Endodermal cell (in vitro differentiated cells): ENCODE measurements at regions not wholly inside any gene's neighbourhood (a gene's known extent, or its start where the extent isn't known, plus 50 kb on each side); places are given as distances from the start of the nearest gene placed in this dataset.

Experiments
- DNase-seq: peaks from one replicate; pipeline ENCODE4 v3.0.0-alpha.2; 2017
- H3K27ac ChIP-seq: 2 replicates; pipeline ENCODE4 v1.5.1; 2013; ENCODE audit warnings: mild to moderate bottlenecking, low read depth, low read length, moderate library complexity
- H3K27me3 ChIP-seq: 2 replicates; pipeline ENCODE4 v1.6.1; 2013; ENCODE audit warnings: mild to moderate bottlenecking, low read length, moderate library complexity; ENCODE audit not compliant: insufficient read depth, control insufficient read depth, poor library complexity, severe bottlenecking
- H3K36me3 ChIP-seq: 2 replicates; pipeline ENCODE4 v1.7.0; 2013; ENCODE audit warnings: mild to moderate bottlenecking, low read length, moderate library complexity; ENCODE audit not compliant: control insufficient read depth, insufficient read depth
- H3K4me1 ChIP-seq: one replicate; pipeline ENCODE4 v1.7.0; 2013; ENCODE audit warnings: low read length; ENCODE audit not compliant: control insufficient read depth, insufficient read depth
- H3K4me3 ChIP-seq: 2 replicates; pipeline ENCODE4 v1.5.1; 2013; ENCODE audit warnings: mild to moderate bottlenecking, low read length, moderate library complexity
- H3K9ac ChIP-seq: 2 replicates; pipeline ENCODE4 v1.6.1; 2013; ENCODE audit warnings: mild to moderate bottlenecking, low read length, moderate library complexity; ENCODE audit not compliant: poor library complexity, severe bottlenecking; ENCODE audit errors: extremely low read depth
- H3K9me3 ChIP-seq: 2 replicates; pipeline ENCODE4 v1.6.1; 2013; ENCODE audit warnings: mild to moderate bottlenecking, low read length, moderate library complexity; ENCODE audit not compliant: control insufficient read depth
- H3K27ac Mint-ChIP-seq: 2 replicates; pipeline ENCODE4 v1.8.0; 2020; ENCODE audit warnings: mixed read lengths
- H3K27me3 Mint-ChIP-seq: 2 replicates; pipeline ENCODE4 v1.8.0; 2021; ENCODE audit warnings: mild to moderate bottlenecking, mixed read lengths; ENCODE audit not compliant: insufficient read depth
- H3K36me3 Mint-ChIP-seq: 2 replicates; pipeline ENCODE4 v1.8.0; 2020; ENCODE audit warnings: low read depth, mixed read lengths
- H3K4me1 Mint-ChIP-seq: 2 replicates; pipeline ENCODE4 v1.8.0; 2020; ENCODE audit warnings: mixed read lengths
- H3K4me3 Mint-ChIP-seq: 2 replicates; pipeline ENCODE4 v1.8.0; 2020; ENCODE audit warnings: mild to moderate bottlenecking, moderate library complexity, mixed read lengths
- H3K9me3 Mint-ChIP-seq: 2 replicates; pipeline ENCODE4 v1.8.0; 2020; ENCODE audit warnings: mild to moderate bottlenecking, mixed read lengths
- WGBS, 2 experiments: methylation state at CpG; one replicate each; pipeline versions ENCODE4 v1.1.5 to v1.1.7; 2013; ENCODE audit warnings: missing lambda C conversion rate in 2 of 2, mixed read lengths in 1 of 2; ENCODE audit not compliant: insufficient coverage in 1 of 2, insufficient read length in 1 of 2; 5-methylcytosine and 5-hydroxymethylcytosine counted together
- TF ChIP-seq, protein P1 (sequence below): fragments of 200-600 bp; sonication (generic); conservative IDR thresholded peaks from 2 replicates; pipeline ENCODE4 v1.5.0; 2021; ENCODE audit warnings: antibody characterized with exemption, mild to moderate bottlenecking

GRCh38 chr2:226580403-226580802 lies 219.2 kb downstream of the IRS1 start:
- no peaks in the 10 kb centered on the region for H3K9me3 Mint-ChIP-seq

GRCh38 chr2:226579519-226579918 lies 220.1 kb downstream of the IRS1 start:
- no peaks in the 10 kb centered on the region for H3K27me3 Mint-ChIP-seq
- H3K27ac Mint-ChIP-seq = no peak overlapping the region
- 98% methylated on average over 2 of the region's 2 CpGs; no CpG with 5 or more reads in 1 of the 2 experiments for WGBS, 2 experiments
- peaks cover 16% of the 10 kb centered on the region for H3K4me1 Mint-ChIP-seq
- Histone ChIP-seq H3K9ac (no peak overlapping the region), H3K27me3 (no peaks in the 10 kb centered on the region), H3K27ac (no peak overlapping the region), H3K4me1 (no peaks in the 10 kb centered on the region), H3K9me3 (no peaks in the 10 kb centered on the region), H3K36me3 (no peaks in the 10 kb centered on the region), H3K4me3 (no peak overlapping the region)
- H3K36me3 Mint-ChIP-seq = no peaks in the 10 kb centered on the region
- TF ChIP-seq, protein P1, sequence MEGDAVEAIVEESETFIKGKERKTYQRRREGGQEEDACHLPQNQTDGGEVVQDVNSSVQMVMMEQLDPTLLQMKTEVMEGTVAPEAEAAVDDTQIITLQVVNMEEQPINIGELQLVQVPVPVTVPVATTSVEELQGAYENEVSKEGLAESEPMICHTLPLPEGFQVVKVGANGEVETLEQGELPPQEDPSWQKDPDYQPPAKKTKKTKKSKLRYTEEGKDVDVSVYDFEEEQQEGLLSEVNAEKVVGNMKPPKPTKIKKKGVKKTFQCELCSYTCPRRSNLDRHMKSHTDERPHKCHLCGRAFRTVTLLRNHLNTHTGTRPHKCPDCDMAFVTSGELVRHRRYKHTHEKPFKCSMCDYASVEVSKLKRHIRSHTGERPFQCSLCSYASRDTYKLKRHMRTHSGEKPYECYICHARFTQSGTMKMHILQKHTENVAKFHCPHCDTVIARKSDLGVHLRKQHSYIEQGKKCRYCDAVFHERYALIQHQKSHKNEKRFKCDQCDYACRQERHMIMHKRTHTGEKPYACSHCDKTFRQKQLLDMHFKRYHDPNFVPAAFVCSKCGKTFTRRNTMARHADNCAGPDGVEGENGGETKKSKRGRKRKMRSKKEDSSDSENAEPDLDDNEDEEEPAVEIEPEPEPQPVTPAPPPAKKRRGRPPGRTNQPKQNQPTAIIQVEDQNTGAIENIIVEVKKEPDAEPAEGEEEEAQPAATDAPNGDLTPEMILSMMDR = no peak
- H3K4me3 Mint-ChIP-seq = no peak overlapping the region
- no peak for DNase-seq
- H3K9me3 Mint-ChIP-seq = no peaks in the 10 kb centered on the region

More at GRCh38 chr2:226580403-226580802, 219.2 kb downstream of the IRS1 start:
- H3K27ac Mint-ChIP-seq = no peak overlapping the region
- TF ChIP-seq, protein P1 = no peak
- H3K36me3 Mint-ChIP-seq = no peaks in the 10 kb centered on the region
- no peaks in the 10 kb centered on the region for H3K27me3 Mint-ChIP-seq
- no peak overlapping the region for H3K4me3 ChIP-seq
- 98% methylated on average over 1 of the region's 1 CpG; no CpG with 5 or more reads in 1 of the 2 experiments for WGBS, 2 experiments
- H3K9ac ChIP-seq = no peak overlapping the region
- H3K27me3 ChIP-seq = no peaks in the 10 kb centered on the region
- no peak for DNase-seq
- peaks cover 16% of the 10 kb centered on the region for H3K4me1 Mint-ChIP-seq
- H3K27ac ChIP-seq = no peak overlapping the region
- no peak overlapping the region for H3K4me3 Mint-ChIP-seq
- no peaks in the 10 kb centered on the region for H3K36me3 ChIP-seq
- H3K9me3 ChIP-seq = no peaks in the 10 kb centered on the region
- H3K4me1 ChIP-seq = no peaks in the 10 kb centered on the region

DNA sequence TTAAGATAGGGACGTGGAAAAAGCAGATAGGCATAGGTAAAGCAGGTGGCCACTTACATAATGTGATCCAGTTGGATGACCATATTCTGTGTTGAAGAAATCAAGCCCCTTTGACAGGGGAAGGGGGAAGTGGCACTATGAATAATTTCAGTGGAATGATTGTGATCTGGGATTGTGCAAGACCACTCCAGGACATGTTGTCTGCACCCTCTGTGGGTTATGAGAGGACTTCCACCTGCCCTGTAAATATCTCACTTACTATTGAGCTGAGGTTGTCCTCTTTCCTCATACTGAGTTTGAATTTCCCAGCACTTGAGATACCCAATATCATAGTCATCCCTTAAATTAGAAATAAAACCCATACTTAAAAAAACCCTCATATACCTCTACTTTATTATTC lies 220.7 kb downstream of the IRS1 start:
- DNase-seq = no peak
- no peak overlapping the region for H3K27ac Mint-ChIP-seq
- TF ChIP-seq, protein P1 = no peak

More for the DNA sequence above, 220.7 kb downstream of the IRS1 start:
- Mint-ChIP-seq H3K4me1 (peaks cover 16% of the 10 kb centered on the region), H3K4me3 (no peak overlapping the region), H3K27me3 (no peaks in the 10 kb centered on the region), H3K36me3 (no peaks in the 10 kb centered on the region), H3K9me3 (no peaks in the 10 kb centered on the region)
- H3K27ac ChIP-seq = no peak overlapping the region
- no peaks in the 10 kb centered on the region for H3K27me3 ChIP-seq
- no peak overlapping the region for H3K4me3 ChIP-seq
- H3K36me3 ChIP-seq = no peaks in the 10 kb centered on the region
- H3K9ac ChIP-seq = no peak overlapping the region
- H3K9me3 ChIP-seq = no peaks in the 10 kb centered on the region
- 98 to 100% methylated on average over 1 of the region's 1 CpG for WGBS, 2 experiments
- no peaks in the 10 kb centered on the region for H3K4me1 ChIP-seq
